ENCODE measurements at regions not wholly inside any gene's neighbourhood (a gene's known extent, or its start where the extent isn't known, plus 50 kb on each side); places are given as distances from the start of the nearest gene placed in this dataset.
"Not testable (repeated sequence)": the region's sequence is repeated elsewhere in the genome, so short reads cannot be mapped to it uniquely, and the experiment has no call there.

DNA sequence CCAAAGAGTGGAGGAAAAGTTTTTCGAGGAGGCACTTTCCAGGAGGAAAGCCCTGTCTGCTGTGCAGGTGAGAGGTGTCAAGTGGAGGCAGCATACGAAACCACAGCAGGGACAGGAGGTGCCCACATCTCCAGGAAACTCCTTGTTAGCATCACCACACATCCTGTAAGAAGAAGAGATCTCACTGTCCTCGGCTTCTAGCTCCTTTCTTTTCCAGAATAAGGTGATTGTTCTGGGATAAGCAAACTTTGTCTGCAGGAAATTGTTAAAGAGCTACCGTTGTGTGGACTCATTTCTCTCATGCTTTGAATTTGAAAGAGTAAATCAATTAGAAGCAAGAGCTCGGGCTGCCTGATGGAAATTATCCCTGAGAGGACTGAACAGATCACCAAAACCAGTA is 269.4 kb downstream of the CXCL12 start:
- Histone ChIP-seq H3K27ac (no peak overlapping the region), H3K36me3 (no peaks in the 10 kb centered on the region), H3K9me3 (no peaks in the 10 kb centered on the region), H3K4me1 (no peaks in the 10 kb centered on the region), H3K4me3 (no peak overlapping the region), H3K27me3 (no peaks in the 10 kb centered on the region)
- TF ChIP-seq, protein P1, sequence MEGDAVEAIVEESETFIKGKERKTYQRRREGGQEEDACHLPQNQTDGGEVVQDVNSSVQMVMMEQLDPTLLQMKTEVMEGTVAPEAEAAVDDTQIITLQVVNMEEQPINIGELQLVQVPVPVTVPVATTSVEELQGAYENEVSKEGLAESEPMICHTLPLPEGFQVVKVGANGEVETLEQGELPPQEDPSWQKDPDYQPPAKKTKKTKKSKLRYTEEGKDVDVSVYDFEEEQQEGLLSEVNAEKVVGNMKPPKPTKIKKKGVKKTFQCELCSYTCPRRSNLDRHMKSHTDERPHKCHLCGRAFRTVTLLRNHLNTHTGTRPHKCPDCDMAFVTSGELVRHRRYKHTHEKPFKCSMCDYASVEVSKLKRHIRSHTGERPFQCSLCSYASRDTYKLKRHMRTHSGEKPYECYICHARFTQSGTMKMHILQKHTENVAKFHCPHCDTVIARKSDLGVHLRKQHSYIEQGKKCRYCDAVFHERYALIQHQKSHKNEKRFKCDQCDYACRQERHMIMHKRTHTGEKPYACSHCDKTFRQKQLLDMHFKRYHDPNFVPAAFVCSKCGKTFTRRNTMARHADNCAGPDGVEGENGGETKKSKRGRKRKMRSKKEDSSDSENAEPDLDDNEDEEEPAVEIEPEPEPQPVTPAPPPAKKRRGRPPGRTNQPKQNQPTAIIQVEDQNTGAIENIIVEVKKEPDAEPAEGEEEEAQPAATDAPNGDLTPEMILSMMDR (IDR thresholded peaks at IDR 0.05) = no peak
- TF ChIP-seq POLR2A (IDR thresholded peaks at IDR 0.05) = no peak
- no peak for DNase-seq

DNA sequence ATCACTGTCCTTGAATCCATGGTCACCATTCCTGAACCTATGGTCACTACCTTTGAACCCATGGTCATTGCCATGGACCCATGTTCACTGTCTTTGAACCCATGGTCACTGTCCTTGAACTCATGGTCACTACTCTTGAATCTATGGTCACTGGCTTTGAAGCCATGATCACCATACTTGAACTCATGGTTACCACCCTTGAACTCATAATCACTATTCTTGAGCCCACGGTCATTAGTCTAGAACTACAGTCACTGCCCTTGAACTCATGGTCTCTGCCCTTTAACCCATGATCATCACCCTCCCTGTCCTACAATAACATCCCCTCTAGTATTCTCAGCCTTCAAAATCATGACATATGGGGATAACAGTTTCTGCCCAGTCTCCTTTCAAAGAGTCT is 270.5 kb downstream of the CXCL12 start:
- TF ChIP-seq, protein P1 (IDR thresholded peaks at IDR 0.05) = no peak
- TF ChIP-seq POLR2A (IDR thresholded peaks at IDR 0.05) = no peak
- no peaks in the 10 kb centered on the region for H3K36me3 ChIP-seq
- H3K27ac ChIP-seq = no peak overlapping the region
- H3K4me1 ChIP-seq = no peaks in the 10 kb centered on the region
- no peak overlapping the region for H3K4me3 ChIP-seq
- no peak for DNase-seq
- no peaks in the 10 kb centered on the region for H3K27me3 ChIP-seq
- no peaks in the 10 kb centered on the region for H3K9me3 ChIP-seq

DNA sequence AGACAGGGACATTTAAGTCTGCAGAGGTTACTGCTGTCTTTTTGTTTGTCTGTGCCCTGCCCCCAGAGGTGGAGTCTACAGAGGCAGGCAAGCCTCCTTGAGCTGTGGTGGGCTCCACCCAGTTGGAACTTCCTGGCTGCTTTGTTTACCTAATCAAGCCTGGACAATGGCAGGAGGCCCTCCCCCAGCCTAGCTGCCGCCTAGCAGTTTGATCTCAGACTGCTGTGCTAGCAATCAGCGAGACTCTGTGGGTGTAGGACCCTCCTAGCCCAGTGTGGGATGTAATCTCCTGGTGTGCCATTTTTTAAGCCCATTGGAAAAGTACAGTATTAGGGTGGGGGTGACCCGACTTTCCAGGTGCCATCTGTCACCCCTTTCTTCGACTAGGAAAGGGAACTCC is 272.6 kb downstream of the CXCL12 start:
- not testable (repeated sequence) for H3K36me3 ChIP-seq, DNase-seq, H3K4me1 ChIP-seq, H3K9me3 ChIP-seq, H3K4me3 ChIP-seq, H3K27me3 ChIP-seq, H3K27ac ChIP-seq

DNA sequence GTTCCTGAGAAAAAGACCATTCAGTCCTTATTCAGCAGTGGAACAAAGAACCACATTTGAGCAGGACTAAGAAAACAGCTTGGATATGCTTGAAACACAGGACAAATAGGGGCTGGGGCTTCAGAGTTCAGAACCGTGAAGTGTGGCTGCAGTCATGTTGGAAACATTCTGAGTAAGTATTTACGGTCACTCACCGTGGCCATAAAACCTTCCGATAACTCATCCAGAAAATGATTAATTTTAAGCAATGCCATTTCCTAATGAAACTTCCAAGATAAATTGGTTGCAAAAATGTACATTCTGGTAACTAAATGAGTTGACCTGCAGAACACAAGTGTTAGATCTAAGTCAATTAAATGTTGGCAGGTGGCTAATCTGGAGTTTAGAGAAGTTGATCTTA is 279.2 kb downstream of the CXCL12 start:
- no peak overlapping the region for H3K27ac ChIP-seq
- no peak overlapping the region for H3K4me3 ChIP-seq
- no peaks in the 10 kb centered on the region for H3K9me3 ChIP-seq
- no peak for DNase-seq
- H3K36me3 ChIP-seq = no peaks in the 10 kb centered on the region
- H3K27me3 ChIP-seq = no peaks in the 10 kb centered on the region
- no peaks in the 10 kb centered on the region for H3K4me1 ChIP-seq
- TF ChIP-seq, protein P1 (IDR thresholded peaks at IDR 0.05) = no peak
- TF ChIP-seq POLR2A (IDR thresholded peaks at IDR 0.05) = no peak

DNA sequence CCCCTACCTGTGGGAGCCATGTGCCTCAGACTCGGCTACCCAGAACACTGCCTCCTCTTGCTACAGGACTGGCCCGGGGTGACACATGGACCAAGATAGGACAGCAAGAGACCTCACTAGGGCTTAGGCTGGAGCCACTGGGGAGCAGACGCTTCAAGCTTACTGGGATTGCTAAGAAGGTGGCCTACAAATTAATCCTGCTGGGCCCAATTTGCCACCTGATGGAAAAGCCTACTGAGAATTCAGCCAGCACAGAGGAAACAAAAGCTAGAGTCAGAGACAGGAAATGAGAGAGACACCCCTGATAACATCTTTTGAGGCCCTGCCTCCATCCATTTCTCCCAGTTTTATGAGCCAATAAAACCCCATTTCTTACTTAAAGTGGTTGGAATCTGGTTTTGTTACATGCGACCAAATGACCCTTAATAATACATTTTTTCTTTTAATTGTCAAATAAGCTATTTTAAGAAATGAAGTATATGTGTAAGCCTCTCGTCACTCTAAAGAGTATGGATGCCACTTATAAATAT is 282.1 kb downstream of the CXCL12 start:
- no peak for TF ChIP-seq POLR2A (IDR thresholded peaks at IDR 0.05)
- TF ChIP-seq, protein P1 (IDR thresholded peaks at IDR 0.05) = no peak
- Histone ChIP-seq H3K27ac (no peak overlapping the region), H3K4me1 (no peaks in the 10 kb centered on the region), H3K9me3 (no peaks in the 10 kb centered on the region), H3K4me3 (no peak overlapping the region), H3K27me3 (no peaks in the 10 kb centered on the region), H3K36me3 (no peaks in the 10 kb centered on the region)
- DNase-seq = no peak

DNA sequence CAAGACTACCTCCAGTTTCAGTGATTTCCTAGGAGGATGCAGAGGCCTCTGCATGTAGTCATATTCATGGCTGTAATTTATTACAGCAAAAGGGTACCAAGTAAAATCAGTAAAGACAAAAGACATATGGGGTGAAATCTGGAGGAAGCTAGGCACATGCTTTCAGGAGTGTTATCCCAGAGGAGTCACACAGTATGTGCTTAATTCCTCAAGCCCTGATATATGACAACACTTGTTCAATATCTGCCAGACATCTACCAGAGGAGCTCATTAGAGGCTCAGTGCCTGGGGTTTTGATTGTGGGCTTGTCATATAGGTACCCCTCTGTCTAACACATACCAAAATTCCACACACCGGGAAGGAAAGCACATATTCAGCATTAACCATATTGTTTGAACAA is 283.8 kb downstream of the CXCL12 start:
- H3K36me3 ChIP-seq = no peaks in the 10 kb centered on the region
- no peaks in the 10 kb centered on the region for H3K4me1 ChIP-seq
- TF ChIP-seq, protein P1 (IDR thresholded peaks at IDR 0.05) = no peak
- no peak for TF ChIP-seq POLR2A (IDR thresholded peaks at IDR 0.05)
- H3K4me3 ChIP-seq = no peak overlapping the region
- H3K9me3 ChIP-seq = no peaks in the 10 kb centered on the region
- H3K27me3 ChIP-seq = no peaks in the 10 kb centered on the region
- no peak overlapping the region for H3K27ac ChIP-seq
- no peak for DNase-seq
